NB4 (cell line): ENCODE measurements at regions not wholly inside any gene's neighbourhood (a gene's known extent, or its start where the extent isn't known, plus 50 kb on each side); places are given as distances from the start of the nearest gene placed in this dataset.

ENCODE experiments used
- CTCF ChIP-seq: IDR thresholded peaks from one replicate; pipeline ENCODE4 v1.5.1; 2012; ENCODE audit warnings: low read depth, low read length
- MAX ChIP-seq: IDR thresholded peaks from 2 replicates; pipeline ENCODE4 v1.6.1; 2011; ENCODE audit warnings: low read depth, low read length
- POLR2A ChIP-seq: IDR thresholded peaks from 2 replicates; pipeline ENCODE4 v1.6.1; 2011; ENCODE audit warnings: mild to moderate bottlenecking; ENCODE audit not compliant: insufficient read length; ENCODE audit errors: extremely low read depth

- TF ChIP-seq CTCF (no peak), POLR2A (no peak), MAX (no peak)
These were observed 70.7 kb upstream of the SYT6 start for GRCh38 chr1:114224196-114224907.
